SJSA1 (cell line): ENCODE measurements at regions not wholly inside any gene's neighbourhood (a gene's known extent, or its start where the extent isn't known, plus 50 kb on each side); places are given as distances from the start of the nearest gene placed in this dataset.

Experiments
- DNase-seq, 2 experiments: peaks; one replicate each; pipeline ENCODE4 v3.0.0-alpha.2; 2015 to 2020; ENCODE audit warnings: low spot score in 2 of 2, low read depth in 1 of 2
- H3K27ac ChIP-seq: fragments of 250-450 bp; sonication (Bioruptor Pico); 2 replicates; pipeline ENCODE4 v1.5.1; 2020; ENCODE audit warnings: mild to moderate bottlenecking, moderate library complexity
- H3K27me3 ChIP-seq: fragments of 250-450 bp; sonication (Bioruptor Pico); replicated peaks from 2 replicates; pipeline ENCODE4 v1.5.1; 2020; ENCODE audit warnings: mild to moderate bottlenecking, moderate library complexity
- H3K36me3 ChIP-seq: fragments of 250-450 bp; sonication (Bioruptor Pico); 2 replicates; pipeline ENCODE4 v1.5.1; 2020; ENCODE audit warnings: mild to moderate bottlenecking
- H3K4me1 ChIP-seq: fragments of 250-450 bp; sonication (Bioruptor Pico); replicated peaks from 2 replicates; pipeline ENCODE4 v1.6.1; 2021; ENCODE audit warnings: mild to moderate bottlenecking
- H3K4me3 ChIP-seq: fragments of 250-450 bp; sonication (Bioruptor Pico); 2 replicates; pipeline ENCODE4 v1.5.1; 2020; ENCODE audit warnings: mild to moderate bottlenecking
- H3K9me3 ChIP-seq: fragments of 250-450 bp; sonication (Bioruptor Pico); replicated peaks from 2 replicates; pipeline ENCODE4 v1.5.1; 2020; ENCODE audit warnings: mild to moderate bottlenecking

DNA sequence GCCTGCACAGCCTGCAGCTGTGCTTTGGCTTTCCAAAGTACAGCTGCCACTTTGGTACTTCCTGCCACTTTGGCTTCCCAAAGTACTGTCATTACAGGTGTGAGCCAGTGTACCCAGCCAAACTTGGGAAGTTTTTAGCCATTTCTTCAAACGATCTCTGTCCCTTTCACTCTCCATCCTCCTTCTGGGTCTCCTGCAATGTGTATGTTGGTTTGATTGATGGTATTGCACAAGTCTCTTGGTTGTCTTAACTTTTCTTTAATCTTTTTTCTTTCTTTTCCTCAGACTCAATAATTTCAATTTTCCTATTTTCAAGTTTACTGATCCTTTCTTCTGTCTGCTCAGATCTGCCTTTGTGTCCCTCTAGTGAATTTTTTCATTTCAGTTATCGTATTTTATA is 99.3 kb upstream of the CFAP20DC start:
- DNase-seq, result no peak
- Histone ChIP-seq H3K9me3 (no peaks in the 10 kb centered on the region), H3K27ac (no peak overlapping the region), H3K4me1 (no peaks in the 10 kb centered on the region), H3K4me3 (no peak overlapping the region), H3K27me3 (no peaks in the 10 kb centered on the region), H3K36me3 (no peaks in the 10 kb centered on the region)

DNA sequence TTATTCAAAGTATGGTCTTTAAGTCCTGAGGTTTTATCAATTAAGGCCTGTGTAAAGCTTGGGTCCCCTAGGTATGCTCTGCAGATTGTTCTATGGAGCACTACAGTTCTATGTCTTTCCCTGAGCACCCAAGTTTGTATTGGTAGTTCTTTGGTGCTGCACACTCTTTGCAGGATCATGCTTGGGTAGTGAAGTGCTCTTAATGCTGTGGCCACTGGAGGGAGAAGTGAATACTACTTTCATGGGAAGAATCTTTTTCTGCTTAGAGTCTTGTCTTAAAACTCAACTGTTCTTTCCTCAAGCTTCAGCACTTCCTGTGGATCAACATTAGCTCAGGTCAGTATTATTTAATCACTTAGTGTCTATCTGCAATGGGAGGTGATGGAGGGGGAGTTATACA is 93.6 kb upstream of the CFAP20DC start:
- Histone ChIP-seq H3K9me3 (no peaks in the 10 kb centered on the region), H3K36me3 (no peaks in the 10 kb centered on the region), H3K4me3 (no peak overlapping the region), H3K27ac (no peak overlapping the region), H3K4me1 (no peaks in the 10 kb centered on the region), H3K27me3 (no peaks in the 10 kb centered on the region)
- no peak for DNase-seq

DNA sequence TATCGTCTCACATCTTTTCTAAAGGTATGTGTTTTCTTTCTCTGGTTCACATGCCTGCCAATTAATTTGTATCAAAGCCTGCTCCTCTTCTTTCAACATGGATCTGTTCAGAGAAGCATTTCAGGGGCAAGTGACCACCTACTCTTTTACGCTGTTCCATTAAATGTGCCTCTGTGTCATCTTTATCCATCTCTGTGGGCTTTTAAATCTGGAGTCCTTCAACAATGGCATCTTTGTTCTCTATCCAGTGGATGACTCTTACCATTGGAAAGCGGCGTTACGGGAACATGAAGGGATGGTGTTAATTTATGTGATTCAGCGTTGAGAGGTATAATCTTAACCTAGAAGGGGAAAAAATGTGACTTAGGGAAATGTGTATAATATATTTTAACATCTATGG is 92.7 kb upstream of the CFAP20DC start:
- H3K27ac ChIP-seq, result no peak overlapping the region
- H3K36me3 ChIP-seq, result no peaks in the 10 kb centered on the region
- no peaks in the 10 kb centered on the region for H3K4me1 ChIP-seq
- no peak overlapping the region for H3K4me3 ChIP-seq
- H3K9me3 ChIP-seq, result no peaks in the 10 kb centered on the region
- H3K27me3 ChIP-seq, result no peaks in the 10 kb centered on the region
- no peak for DNase-seq

DNA sequence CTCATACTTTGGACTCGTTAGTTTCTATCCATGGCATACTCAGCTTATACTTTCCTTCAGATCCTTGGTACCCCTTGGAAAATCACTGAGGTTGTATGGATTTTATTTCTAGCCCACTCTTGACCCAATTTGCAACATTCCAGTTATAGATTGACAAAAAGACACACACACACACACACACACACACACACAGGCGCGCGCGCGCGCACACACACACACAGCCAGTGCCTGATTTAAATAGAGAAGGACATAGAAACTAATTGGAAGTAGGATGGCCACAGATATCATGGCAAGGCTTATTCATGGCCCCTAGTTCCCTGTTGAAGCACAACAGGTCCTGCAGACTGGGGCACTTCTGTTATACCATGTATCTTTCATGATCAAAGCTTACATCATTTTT is 89.1 kb upstream of the CFAP20DC start:
- H3K4me1 ChIP-seq, result no peaks in the 10 kb centered on the region
- no peak overlapping the region for H3K4me3 ChIP-seq
- DNase-seq, result no peak
- H3K27me3 ChIP-seq, result 0 out of 2 replicates have a peak, but pooled peaks cover 2% of the 10 kb centered on the region
- H3K9me3 ChIP-seq, result no peaks in the 10 kb centered on the region
- no peaks in the 10 kb centered on the region for H3K36me3 ChIP-seq
- H3K27ac ChIP-seq, result no peak overlapping the region

DNA sequence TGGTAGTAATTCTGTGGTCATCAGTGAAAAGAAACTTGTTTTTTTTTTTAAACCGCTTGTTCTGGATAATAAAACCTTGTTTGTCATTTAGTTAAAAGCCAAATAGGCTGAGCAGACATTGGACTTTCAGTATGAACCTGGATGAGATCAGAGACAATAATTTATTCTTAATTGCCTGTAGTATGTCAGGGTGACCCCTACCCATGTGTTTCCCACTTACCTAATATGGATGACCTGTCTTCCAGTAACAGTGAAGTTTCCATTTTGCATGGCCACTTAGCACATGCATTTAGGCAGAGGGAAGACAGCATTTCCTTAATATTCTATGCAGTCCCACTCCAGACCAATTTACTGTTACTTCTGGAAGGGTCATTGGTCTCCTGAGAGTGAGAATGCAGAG is 87.6 kb upstream of the CFAP20DC start:
- no peak overlapping the region for H3K27ac ChIP-seq
- H3K4me3 ChIP-seq, result no peak overlapping the region
- no peaks in the 10 kb centered on the region for H3K9me3 ChIP-seq
- no peaks in the 10 kb centered on the region for H3K36me3 ChIP-seq
- H3K27me3 ChIP-seq, result 0 out of 2 replicates have a peak, but pooled peaks cover 2% of the 10 kb centered on the region
- no peak for DNase-seq
- H3K4me1 ChIP-seq, result no peaks in the 10 kb centered on the region

DNA sequence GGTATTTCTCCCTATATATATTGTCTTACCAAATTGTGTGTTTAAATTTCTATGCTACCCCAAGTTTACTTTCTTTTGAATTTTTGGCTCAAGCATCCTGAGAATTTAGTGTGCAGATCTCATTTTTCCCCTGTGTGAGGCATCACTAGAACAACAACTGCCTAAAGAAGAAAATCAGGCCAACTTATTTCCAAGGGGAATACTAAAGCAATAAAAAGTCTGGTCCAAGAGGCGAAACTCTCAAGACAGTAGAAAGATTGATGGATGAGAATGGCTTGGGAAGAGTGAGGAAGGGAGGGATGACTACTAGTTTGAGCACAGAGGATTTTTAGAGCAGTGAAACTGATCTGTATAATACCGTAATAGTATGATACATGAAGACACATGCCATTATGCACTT is 86.3 kb upstream of the CFAP20DC start:
- no peak overlapping the region for H3K27ac ChIP-seq
- no peaks in the 10 kb centered on the region for H3K36me3 ChIP-seq
- H3K4me3 ChIP-seq, result no peak overlapping the region
- no peak for DNase-seq
- H3K4me1 ChIP-seq, result no peaks in the 10 kb centered on the region
- 0 out of 2 replicates have a peak, but pooled peaks cover 2% of the 10 kb centered on the region for H3K27me3 ChIP-seq
- no peaks in the 10 kb centered on the region for H3K9me3 ChIP-seq

DNA sequence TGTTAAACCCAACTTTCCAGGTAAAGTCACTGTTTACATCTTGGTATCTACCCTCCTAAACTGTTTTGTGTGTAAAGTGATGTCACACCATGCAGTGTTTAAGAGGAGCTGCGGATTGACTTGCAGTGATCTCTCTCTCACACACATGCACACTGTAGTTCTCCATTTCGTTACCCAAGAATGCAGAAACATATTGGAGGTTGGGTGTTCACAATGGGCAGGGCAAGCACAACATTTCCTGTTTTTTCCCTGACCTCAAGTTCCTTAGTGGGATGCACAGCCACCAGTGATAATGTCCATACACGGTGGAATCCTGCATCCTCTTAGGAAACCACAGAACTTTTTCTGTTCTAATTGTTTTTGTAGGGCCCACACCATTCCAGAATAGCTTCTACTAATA is 85.3 kb upstream of the CFAP20DC start:
- Histone ChIP-seq H3K9me3 (no peaks in the 10 kb centered on the region), H3K36me3 (no peaks in the 10 kb centered on the region), H3K27ac (no peak overlapping the region), H3K27me3 (0 out of 2 replicates have a peak, but pooled peaks cover 2% of the 10 kb centered on the region), H3K4me3 (no peak overlapping the region), H3K4me1 (no peaks in the 10 kb centered on the region)
- DNase-seq, result no peak

DNA sequence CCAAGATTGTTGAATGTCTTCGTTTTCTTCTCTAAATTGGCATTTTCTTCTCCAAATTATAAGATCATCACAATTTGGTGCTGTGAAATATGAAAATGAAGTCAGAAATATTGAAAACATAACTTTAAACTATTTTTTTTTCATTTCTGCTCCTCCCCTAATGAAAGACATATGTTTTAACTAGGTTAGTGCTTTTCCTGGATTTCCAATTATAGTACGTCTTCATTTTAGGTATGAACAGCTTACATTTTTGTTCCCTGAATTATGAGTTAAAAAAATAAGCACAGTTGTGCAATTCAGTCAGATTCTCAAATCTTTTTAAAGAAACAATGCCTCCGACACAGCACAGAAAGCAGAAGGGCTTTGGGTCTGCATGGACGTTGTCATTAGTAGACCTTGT is 83.5 kb upstream of the CFAP20DC start:
- Histone ChIP-seq H3K27ac (no peak overlapping the region), H3K27me3 (0 out of 2 replicates have a peak, but pooled peaks cover 2% of the 10 kb centered on the region), H3K4me1 (no peaks in the 10 kb centered on the region), H3K4me3 (no peak overlapping the region), H3K36me3 (no peaks in the 10 kb centered on the region), H3K9me3 (no peaks in the 10 kb centered on the region)
- DNase-seq, result no peak

DNA sequence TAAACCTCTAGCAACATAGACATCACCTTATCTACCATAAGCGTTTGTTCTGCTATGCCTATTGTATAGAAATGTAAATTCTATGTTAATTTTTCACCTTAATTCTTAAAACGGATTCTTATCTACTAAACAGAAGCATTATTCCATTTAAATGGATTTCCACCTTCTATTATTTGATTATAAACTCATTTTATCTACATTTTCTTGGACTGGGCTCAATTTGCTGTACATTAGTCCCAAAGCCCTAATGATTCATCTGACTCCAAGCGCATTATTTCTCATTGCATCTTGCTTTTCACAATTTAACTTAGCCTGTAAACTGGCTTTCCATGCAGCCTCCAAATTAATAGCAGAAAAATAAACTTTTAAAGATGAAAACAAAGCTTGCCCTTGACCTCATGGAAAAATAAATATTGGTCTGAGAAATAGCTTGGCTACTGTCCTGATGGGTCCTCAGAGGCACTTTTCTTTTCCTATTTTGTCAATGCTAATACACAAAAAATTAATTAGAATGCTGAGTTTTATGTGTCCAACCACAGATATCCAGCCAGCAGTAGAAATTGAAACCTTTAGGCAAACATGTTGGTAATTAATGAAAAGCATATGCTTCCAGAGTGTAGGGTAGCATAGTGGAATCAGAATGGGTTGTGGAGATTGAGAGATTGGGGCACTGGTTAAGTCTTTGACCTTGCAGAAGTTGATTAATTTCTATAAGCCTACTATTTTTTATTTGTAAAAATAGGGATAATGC is 81.4 kb upstream of the CFAP20DC start:
- Histone ChIP-seq H3K4me3 (no peak overlapping the region), H3K9me3 (no peaks in the 10 kb centered on the region), H3K27me3 (0 out of 2 replicates have a peak, but pooled peaks cover 2% of the 10 kb centered on the region), H3K27ac (no peak overlapping the region), H3K4me1 (no peaks in the 10 kb centered on the region), H3K36me3 (no peaks in the 10 kb centered on the region)
- DNase-seq, result no peak

DNA sequence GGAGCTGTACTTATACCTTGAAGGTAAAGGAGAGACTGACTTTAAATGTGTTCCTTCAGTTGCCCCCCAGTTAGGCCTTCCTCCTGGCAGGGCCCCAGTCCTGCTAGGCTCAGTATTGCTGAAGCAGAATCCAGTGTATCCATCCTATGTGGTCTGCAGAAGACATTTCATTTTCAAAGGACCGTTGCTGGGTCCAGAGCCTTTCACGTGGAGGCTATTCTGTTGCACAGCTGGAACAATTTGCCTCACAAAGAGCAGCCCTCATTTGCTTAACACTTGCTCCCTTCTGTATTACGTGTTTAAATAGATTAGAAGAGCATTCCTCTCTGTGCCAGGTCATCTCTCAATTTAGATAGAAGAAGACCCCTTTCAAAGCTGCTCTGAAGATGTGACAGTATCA is 78.9 kb upstream of the CFAP20DC start:
- H3K27ac ChIP-seq, result no peak overlapping the region
- H3K36me3 ChIP-seq, result no peaks in the 10 kb centered on the region
- no peak for DNase-seq
- H3K9me3 ChIP-seq, result no peaks in the 10 kb centered on the region
- H3K27me3 ChIP-seq, result no peaks in the 10 kb centered on the region
- H3K4me3 ChIP-seq, result no peak overlapping the region
- H3K4me1 ChIP-seq, result no peaks in the 10 kb centered on the region

DNA sequence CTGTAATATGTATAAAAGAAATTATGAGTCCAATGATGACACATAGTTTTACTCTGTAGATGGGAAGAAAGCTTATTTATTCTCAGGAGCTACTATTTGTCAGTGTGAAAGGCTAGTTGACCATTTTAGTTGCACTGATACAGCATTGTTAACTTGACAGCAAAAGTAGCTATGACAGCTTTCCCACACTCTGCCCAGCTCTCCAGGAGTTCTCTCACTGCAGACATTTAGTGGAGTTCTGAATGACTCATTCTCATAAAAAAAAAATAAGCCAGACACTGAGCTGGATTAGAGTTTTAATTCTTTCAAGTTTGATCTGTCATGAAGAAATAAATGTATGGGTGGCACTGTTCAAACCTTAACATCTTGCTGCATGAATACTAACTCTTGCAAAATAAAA is 77.2 kb upstream of the CFAP20DC start:
- H3K36me3 ChIP-seq, result no peaks in the 10 kb centered on the region
- DNase-seq, result no peak
- no peaks in the 10 kb centered on the region for H3K4me1 ChIP-seq
- no peak overlapping the region for H3K4me3 ChIP-seq
- H3K27ac ChIP-seq, result no peak overlapping the region
- H3K27me3 ChIP-seq, result no peaks in the 10 kb centered on the region
- H3K9me3 ChIP-seq, result no peaks in the 10 kb centered on the region

DNA sequence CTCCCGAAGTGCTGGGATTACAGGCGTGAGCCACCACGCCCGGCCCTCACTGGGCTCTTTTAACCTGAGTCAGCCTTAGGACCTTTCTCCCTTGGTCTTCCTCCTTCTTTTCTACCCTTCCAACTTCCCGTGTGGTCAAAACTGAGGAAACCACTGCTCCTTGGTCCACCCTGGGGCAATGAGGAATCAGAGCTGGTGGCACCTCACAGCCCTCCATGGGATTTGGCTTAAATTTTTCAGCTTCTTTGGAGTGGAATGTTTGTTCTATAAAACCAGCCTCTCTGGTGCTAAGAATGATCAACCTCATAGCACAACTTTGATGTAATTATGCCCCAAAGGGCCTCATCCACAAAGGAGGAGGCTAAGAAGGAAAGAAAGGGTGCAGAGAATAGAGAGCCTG is 76.6 kb upstream of the CFAP20DC start:
- Histone ChIP-seq H3K27ac (no peak overlapping the region), H3K4me1 (no peaks in the 10 kb centered on the region)
- DNase-seq, result no peak

DNA sequence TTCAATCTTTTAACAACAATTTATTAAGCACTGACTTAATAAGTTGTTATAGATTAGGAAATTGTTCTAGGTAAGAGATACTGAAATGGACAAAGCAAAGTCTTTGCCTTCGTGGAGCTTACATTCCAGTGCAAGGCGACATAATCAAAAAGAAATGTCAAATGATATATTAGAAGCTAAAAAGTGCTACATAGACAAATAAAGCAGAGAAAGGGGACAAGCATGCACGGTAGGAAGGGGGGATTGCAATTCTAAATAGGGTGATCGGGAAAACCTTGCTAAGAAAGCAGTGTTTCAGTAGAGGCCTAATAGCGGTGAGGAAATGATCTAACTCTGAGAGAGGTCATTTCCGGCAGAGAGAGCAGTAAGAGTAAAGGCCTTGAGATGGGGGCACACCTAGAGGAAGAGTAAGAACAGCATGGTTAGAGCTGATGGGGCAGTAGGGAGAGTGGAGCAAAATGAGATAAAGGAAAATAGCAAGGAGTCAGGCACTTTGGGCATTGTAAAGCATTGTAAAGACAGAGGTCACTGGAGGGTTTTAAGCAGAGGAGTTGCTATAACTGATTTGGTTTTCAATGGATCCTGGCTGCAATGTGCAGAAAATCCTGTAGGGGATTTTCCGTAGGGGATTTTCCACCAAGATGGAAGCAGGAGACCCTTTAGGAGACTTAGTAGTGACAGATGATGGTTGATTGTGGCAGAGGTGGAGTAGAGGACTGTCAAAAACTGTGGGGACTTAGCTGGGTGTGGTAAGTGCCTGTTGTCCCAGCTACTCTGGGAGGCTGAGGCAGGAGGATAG is 71.7 kb upstream of the CFAP20DC start:
- DNase-seq, result no peak
- H3K36me3 ChIP-seq, result no peaks in the 10 kb centered on the region
- H3K4me1 ChIP-seq, result no peaks in the 10 kb centered on the region
- H3K9me3 ChIP-seq, result no peaks in the 10 kb centered on the region
- H3K27ac ChIP-seq, result no peak overlapping the region
- H3K27me3 ChIP-seq, result no peaks in the 10 kb centered on the region
- no peak overlapping the region for H3K4me3 ChIP-seq

More for the DNA sequence above, 76.6 kb upstream of the CFAP20DC start:
- no peaks in the 10 kb centered on the region for H3K9me3 ChIP-seq
- no peaks in the 10 kb centered on the region for H3K36me3 ChIP-seq
- H3K4me3 ChIP-seq, result no peak overlapping the region
- no peaks in the 10 kb centered on the region for H3K27me3 ChIP-seq

DNA sequence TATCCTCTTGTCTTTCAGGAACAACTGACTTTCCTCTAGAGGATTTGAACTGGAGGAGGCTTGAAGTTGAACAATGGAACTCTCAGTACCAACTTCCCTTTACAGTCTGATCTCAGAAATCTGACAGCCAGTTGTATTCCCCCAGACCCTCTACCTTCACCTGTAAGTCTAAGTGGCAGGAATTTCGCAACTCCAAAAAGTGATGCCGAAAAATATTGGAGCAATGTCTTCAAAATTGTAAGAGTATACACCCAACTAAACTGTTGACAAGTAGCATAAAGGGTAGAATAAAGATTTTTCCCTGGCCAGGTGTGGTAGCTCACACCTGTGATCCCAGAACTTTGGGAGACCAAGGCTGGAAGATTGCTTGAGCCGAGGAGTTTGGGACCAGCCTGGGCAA is 69.1 kb upstream of the CFAP20DC start:
- H3K36me3 ChIP-seq, result no peaks in the 10 kb centered on the region
- no peaks in the 10 kb centered on the region for H3K9me3 ChIP-seq
- H3K27ac ChIP-seq, result no peak overlapping the region
- no peak for DNase-seq
- no peaks in the 10 kb centered on the region for H3K4me1 ChIP-seq
- no peak overlapping the region for H3K4me3 ChIP-seq
- H3K27me3 ChIP-seq, result no peaks in the 10 kb centered on the region
